GM21447 (cell line): ENCODE measurements at regions not wholly inside any gene's neighbourhood (a gene's known extent, or its start where the extent isn't known, plus 50 kb on each side); places are given as distances from the start of the nearest gene placed in this dataset.

Experiments
- ATAC-seq: cut with Tn5 transposase; IDR thresholded peaks from one replicate; pipeline ENCODE4 v1.9.1; 2021; ENCODE audit not compliant: unreplicated experiment

DNA sequence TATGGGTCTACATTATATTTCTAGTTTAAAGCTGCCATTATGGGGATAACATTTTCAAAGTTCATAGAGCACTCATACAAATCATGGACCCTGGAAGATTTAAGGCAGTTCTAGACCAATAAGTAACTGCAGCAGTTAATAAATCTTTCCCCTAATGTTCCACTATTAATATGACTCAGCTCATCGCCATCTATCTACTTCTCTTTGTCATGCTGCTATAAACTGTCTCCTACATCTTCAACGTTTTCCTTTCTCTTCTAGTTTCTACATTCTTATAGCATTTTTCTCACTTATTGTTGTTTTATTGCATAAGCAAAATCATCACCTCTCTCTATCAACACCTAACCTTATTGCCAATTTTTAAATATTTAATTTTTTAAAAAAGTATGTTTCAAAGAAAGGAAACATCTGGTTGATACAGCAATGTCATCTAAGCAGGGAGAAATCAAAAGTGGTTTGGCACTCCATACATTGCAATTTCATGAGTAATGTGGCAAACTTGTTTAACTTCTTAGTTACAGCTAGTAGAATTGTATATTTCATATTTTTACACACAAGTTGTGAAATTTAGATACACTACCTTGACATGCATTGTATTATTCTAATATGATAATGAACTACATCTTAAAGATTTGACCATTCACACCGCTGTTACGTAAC lies 1500.4 kb upstream of the MIR17HG start:
- ATAC-seq: no peak

DNA sequence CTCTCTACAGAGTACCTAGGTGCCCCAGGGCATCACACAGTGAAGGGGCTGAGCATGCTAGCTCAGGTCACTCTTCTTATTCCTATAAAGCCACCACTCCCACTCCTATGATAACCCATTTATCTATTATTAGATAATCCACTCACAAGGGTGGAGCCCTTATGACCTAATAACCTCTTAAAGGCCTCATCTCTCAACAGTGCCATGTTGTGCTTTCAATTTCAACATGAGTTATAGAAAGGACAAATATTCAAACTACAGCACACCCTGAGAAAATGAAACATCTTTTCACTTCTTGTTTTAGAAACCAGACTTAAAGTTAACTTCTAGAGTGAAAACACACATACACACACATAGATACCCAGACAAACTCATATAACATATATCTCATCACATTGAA lies 1494.9 kb upstream of the MIR17HG start:
- ATAC-seq: no peak

DNA sequence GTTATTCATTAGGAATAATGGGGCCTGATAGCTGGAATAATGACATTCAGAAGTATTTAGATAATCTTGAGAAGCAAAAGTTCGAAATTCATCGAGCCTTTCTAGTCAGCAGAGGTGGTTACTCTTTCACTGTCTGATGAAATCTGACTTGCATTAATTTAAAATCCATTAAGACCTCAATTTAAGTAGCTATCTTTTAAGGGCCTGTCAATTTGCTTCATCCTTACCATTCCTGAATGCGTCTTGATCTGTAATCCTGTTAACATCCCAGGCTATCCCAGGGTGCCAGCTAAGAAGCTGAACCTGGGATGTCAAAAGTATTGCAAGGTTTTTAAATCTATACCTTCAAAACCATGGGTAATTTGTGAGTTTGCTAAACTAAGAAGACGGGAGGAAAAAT lies 1491.0 kb upstream of the MIR17HG start:
- no peak for ATAC-seq

DNA sequence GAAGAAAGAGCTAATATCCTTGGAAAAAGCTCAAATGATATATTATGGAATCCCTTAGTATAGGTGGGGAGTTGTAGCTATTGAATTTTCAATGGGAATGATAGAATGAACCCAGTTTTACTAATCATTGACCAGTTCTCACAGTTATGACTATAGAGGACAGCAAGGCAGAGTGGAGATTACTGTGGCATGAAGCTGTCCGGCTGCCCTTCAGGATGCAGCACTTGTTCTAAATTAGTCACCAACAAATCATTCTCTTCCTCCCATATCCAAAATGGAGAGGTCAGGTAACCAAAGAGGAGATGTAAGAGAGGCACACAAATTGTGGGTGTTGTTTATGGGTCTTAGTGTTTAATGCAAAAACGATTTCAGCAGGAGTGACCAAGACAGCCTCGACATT lies 1490.0 kb upstream of the MIR17HG start:
- ATAC-seq: no peak

DNA sequence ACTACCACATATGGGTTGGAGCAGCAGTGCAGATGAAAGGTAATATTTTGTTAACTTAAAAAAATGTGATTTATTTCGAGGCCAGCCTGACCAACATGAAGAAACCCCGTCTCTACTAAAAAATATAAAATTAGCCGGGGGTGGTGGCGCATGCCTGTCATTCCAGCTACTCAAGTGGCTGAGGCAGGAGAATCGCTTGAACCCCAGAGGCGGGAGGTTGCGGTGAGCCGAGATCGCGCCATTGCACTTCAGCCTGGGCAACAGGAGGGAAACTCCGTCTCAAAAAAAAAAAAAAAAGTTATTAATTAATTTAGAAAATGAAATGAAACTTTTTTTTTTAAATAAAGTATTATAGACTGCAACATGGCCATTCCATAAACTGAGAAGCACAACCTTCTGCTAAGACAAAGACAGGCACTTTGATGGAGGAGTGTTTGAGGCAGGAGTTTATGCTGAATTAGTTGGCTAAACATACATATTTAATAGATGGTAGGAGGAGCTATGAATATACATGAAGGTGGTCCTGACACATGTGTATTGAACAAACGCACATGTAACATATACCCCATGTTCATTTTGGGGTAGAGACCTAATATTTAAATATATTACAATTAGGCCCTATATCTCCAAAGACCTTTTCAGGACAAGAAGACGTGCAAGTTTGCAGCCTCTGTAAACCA lies 1485.3 kb upstream of the MIR17HG start:
- ATAC-seq: no peak

DNA sequence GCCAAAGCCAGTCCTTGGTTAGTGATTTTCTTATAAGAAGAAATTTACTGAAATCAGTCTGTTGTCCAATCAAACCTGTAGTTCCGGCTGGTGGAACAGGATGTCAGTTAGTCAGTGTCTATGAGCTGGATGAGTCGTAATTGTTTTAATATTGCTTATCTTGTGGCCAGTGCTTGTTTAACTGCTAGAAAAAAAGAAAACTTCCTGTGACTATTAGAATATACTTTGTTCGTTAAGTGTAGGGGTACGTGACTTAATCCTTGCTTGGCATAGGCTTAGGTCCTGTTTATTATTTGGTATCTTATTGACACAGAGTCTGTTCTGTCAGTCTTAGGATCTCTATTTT lies 1484.8 kb upstream of the MIR17HG start:
- no peak for ATAC-seq

DNA sequence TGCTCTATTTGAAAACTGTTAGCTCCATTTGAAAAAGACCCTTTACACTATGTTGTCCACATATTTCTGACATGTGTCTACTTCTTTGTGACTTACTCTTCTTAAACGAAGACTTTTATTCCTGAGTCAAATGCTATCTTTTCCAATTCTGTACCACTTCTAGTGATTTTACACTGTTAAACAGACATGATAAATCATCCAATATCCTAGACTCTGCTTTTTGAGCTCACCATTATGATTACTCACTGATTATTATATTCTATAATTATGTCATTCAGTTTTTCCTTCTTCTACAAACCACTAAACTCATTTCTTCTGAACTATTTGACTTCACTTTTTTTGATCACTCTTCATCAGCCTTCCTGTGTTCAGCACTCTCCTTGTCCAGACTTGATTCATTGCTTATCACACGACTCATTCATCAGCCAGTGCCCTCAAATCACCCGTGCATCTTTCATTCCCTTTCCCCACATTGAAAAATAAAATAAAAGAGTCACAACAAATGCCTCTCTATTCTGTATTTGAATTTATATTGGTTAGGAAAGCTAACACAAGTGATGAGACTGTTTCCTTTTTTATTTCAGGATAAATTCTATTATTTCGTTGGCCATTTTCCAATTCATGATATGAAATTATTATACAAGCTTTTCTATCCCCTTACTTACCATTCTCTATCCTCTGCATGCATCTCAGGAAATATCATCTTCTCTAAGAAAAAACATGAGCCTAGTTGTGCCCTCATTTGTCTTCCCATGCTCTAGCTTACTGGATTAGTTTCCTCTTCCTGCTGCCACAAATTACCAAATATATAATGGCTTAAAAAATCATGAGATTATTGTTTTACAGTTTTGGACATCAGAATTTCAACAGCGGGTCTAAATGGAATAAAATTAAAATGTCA lies 1482.1 kb upstream of the MIR17HG start:
- ATAC-seq: no peak

DNA sequence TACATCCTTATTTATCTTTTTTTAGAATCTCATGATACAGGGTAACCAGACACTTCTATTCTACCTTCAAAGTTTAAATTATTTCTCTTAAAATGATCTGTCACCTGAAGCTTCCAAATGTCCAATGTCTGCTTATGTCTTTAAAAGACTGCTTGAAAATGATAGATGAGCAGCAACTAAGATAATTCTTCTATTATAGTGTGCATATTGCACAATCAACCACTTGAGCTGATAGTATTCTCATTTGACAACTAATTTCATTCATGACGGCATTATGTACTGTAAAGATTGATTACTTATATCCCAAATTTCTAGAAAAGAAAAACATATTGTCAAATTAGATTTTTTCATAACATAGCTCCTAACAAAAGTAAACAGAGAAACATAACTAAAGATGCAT lies 1478.2 kb upstream of the MIR17HG start:
- ATAC-seq: no peak

DNA sequence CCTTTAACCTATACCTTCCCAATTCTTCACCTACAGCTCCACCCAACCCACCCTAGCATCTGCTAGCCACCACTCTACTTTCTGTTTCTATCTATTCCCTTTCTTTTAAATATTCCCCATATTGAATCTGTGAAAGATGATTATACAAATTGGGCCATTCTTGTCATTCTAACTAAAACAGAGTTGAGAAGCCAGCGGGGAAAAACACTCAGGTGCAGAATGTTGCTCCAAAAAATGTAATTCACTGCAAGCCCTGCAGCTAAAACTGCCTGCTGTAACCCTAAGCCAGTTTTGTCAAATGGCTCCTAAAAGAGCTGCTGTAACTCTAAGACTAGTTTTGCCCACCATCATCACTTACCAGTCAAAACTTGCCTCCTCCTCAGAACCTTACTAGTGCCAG lies 1468.6 kb upstream of the MIR17HG start:
- no peak for ATAC-seq

DNA sequence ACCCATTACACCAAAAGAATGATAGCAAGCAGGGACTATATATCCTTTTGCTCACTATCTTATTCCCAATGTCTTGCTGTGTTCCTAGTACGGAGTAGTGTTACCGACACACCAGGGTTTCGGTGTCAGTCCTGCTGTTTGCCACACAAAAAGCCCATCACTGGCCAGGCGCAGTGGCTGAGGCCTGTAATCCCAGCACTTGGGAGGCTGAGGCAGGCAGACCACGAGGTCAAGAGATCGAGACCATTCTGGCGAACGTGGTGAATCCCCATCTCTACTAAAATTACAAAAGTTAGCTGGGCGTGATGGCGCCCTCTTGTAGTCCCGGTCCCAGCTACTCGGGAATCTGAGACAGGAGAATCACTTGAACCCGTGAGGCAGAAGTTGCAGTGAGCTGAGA lies 1467.3 kb upstream of the MIR17HG start:
- ATAC-seq: no peak

DNA sequence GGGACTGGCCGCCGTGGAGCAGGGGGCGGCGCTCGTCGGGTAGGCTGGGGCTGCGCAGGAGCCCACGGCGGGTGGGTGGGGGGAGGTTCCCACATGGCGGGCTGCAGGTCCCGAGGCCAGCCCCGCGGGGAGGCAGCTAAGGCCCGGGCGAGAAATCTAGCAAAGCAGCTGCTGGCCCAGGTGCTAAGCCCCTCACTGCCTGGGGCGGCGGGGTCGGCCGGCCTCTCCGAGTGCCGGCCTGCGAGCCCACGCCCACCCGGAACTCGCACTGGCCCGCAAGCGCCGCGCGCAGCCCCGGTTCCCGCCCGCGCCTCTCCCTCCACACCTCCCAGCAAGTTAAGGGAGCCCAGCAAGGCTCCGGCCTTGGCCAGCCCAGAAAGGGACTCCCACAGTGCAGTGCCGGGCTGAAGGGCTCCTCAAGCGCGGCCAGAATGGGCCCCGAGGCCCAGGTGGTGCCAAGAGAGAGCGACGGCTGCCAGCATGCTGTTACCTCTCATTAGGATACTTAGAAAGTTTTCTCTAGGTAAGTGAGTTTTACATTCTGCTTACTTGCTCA lies 1463.5 kb upstream of the MIR17HG start:
- no peak for ATAC-seq

DNA sequence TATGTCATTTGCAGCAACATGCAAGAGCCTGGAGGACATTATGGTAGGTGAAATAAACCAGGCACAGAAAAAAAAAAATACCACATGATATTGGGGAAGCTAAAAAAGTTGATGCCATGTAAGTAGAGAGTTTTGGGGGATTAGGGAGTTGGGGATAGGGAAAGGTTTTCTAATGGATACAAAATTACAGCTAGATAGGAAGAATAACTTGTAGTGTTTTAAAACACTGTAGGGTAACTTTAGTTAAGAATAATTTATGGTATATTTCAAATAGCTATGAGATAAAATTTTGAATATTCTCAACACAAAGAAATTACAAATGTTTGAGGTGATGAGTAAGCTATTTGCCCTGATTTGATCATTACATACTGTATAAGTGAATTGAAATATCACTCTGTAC lies 1456.7 kb upstream of the MIR17HG start:
- no peak for ATAC-seq

DNA sequence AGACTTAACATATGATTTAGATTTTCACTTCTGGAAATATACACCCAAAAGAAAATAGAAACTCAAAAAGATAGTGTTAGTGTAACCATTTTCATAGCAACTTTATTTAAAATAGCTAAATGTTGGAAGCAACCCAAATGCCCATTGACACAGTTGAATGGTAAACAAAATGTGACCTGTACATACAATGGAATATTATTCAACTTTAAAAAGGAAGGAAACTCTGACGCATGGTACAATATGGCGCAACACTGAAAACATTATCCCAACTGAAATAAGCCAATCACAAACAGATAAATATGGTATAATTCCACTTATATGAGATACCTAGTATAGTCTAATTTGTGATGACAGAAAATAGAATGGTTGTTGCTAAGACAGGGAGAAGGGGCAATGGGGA lies 1456.1 kb upstream of the MIR17HG start:
- no peak for ATAC-seq

DNA sequence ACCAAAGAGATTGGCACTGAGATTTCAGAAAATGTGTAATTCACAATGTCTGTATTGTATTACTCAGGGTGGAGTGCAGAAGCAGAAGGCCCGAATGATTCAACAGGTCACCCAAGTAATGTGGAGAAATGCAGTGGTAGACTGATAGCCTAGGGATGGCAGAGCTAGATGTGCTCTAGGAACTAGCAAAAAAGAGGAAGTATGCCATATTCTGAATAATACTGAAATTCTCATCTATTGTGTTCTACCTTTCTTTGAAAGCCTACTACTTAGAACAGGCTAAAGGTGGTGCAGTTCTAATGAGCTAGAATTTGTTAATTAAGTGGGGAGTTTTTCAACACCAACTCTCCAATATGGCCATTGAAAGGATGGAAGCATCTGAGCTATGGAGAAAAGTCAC lies 1449.8 kb upstream of the MIR17HG start:
- peak; percentile 65 for ATAC-seq

DNA sequence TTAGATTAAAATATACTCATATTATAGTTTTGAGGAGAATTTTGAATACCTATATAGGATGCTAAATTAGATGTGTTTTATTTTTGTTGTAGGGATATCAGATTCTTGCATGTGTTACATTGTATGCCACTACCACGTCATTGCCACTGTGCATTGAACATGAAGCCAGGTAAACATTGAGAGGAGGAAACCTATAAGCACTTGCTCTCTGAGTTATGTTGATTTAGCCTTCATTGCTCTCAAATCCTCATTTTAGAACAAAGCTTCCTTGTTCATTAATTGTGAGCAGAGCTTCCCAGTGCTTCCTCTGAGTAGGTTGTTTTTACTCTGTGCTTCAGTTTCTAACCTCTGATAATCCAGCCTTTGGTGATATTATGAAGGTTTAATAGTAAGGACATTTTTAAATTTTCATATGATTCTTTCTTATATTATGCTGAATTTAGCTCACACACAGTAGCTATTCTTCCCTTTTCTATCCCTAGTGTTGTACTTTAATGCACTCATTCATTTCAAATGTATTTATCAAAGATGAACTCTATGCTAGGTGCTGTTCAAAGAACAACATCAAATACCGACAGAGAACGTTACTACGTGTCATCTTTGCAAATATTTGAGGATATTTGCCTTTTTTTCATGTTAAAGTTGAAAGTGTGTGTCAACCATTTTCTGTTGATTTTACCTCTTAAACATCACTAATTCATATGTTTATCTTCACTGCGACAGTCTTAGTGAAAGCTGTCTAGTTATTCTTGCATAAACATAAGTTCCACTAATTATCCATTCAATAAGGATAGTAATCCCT lies 1448.0 kb upstream of the MIR17HG start:
- ATAC-seq: no peak

DNA sequence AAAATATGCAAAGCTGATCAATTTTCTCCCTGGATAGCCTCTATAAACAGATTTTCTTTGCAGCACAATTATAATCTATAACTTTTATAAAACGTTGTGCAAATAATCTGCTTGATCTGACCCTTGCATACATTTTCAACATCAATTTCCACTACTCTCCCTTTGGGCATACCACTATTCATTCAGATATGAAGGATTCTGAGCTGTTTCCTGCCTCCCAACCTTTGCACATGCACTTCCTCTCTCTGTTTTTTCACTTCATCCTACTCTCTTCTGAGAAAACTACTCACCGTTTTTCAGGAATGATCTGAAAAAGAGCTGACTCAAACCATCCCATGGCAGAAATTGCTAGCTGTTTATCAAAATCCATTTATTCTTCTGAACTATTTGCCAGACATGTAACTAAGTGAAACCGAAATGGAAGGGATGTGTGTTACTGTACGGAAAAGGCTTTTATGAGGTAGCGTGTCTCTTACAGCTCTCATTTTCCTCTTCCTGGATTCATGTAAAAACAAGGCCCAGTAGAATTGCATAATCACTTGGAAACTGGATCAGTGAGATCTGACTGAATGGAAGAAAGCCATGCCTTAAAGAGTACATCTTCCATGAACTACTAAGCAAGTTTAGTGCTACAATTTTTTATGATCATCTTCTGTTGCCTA lies 1447.3 kb upstream of the MIR17HG start:
- no peak for ATAC-seq

DNA sequence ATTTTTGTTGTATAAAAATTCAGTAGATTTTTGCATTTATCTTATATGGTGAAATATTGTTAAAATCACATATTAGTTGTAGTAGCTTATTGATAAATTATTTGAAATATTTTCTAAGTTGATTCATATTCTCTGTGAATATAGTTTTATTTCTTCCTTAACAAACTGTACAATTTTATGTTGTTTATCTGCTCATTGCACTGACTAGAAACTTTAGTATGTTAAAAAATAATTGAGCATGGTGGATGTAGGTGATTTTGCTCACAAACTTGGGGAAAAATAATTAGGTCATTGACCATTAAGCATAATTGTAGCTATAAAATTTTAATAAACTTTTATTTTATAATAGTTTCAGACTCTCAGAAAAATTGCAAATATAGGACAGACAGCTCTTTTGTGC lies 1445.3 kb upstream of the MIR17HG start:
- no peak for ATAC-seq

DNA sequence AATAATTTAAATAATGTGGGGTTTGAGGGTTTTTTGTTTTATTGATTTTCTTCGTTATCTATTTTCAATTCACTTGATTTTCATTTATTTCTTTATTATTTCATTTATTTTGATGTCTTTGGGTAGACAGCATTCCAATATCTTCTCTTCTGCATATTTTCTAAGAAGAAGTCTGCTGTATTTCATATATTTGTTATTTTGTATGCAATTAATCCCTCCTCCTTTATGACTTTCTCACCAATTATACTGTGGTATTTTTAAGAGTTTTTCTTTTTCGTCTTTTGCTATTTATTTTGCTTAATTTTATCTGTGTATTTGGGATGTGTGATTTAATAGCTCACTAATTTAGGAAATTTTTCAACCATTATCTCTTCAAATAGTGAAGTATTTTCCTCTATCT lies 1444.4 kb upstream of the MIR17HG start:
- no peak for ATAC-seq

DNA sequence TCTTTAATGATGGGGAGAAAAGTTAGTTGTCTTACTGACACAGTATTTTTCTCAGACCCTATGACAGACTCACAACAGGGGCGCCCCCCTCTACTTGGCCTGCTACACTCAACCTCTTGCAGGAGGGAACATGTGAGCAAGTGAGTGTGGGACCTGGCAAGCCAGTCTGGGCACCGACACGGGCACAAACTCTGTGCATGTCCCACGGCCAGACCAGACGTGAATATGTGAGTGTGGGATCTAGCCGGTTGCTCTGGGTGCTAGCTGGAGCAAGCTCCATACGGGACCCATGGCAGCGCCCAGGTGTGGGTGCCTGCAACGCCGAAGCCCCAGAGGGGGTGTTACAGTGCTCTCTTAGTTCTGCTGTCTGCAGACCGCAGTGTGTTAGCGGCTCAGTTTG lies 1437.3 kb upstream of the MIR17HG start:
- no peak for ATAC-seq

DNA sequence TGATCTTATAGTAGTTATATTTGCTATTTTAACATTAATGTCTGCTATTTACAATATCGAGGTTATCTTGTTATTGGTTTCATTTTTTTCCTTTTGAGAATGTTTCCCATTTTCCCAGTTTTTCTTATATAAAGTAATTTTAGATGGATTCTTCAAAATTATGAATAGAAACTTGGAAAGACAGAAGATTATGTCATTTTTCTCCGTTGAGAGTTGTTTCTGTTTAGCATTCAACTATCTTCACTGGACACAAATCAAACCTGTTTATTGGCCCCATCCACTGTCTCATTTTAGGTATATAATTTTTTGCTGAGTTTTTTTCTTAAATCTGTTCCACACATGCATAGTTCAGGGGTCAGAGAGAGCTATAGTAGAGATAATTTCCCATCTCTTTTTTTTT lies 1430.9 kb upstream of the MIR17HG start:
- no peak for ATAC-seq

DNA sequence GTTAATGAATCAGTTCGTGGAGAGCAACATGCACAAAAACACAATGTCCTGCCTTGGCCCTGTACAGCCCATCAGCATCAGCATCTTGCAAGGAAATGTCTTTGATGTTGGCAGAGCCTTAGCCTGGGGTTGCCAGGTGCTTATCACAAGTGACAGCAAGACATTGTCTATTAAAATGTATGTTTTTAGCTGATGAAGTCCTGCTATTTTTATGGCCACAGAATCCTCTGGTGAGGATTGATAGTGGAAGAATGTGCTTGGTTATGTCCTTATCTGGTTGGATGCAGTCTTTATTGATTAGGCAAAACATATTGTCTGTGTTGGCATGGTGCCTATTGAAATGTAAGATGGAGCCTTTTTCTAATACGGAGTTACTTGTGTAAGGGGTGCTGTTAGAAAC lies 1427.0 kb upstream of the MIR17HG start:
- ATAC-seq: no peak
